HepG2 (cell line): ENCODE measurements at regions not wholly inside any gene's neighbourhood (a gene's known extent, or its start where the extent isn't known, plus 50 kb on each side); places are given as distances from the start of the nearest gene placed in this dataset.

Experiments
- ATAC-seq: fragments of 200-7000 bp; cut with Tn5 transposase; 3 replicates; pipeline ENCODE4 v1.9.1; 2020; ENCODE audit warnings: mild to moderate bottlenecking, moderate library complexity
- BruUV-seq: library from RNA; stranded (reverse); fragments of 400-500 nt; replicated peaks from 2 replicates; lab custom pipeline; 2021; lab: Mats Ljungman, UMichigan
- CTCF ChIA-PET: fragments of 300-600 bp; formaldehyde crosslinking; extraction: SDS; loops from one replicate; lab custom pipeline; 2021; ENCODE audit warnings: low total read pairs, inconsistent platforms, low intra/inter-chr PET ratio; lab: Yijun Ruan, JAX
- POLR2A ChIA-PET: fragments of 350-600 bp; sonication (Branson Sonifier 250); formaldehyde crosslinking; loops from one replicate; lab custom pipeline; 2020; ENCODE audit warnings: antibody characterized with exemption, inconsistent platforms; lab: Yijun Ruan, JAX
- DNase-seq: peaks from one replicate; pipeline ENCODE4 v3.0.0-alpha.2; 2015; ENCODE audit warnings: low spot score
- FAIRE-seq: peaks from 3 replicates; lab custom pipeline; 2011; peaks lifted over from hg19 to GRCh38; lab: Jason Lieb, UNC
- H2AFZ ChIP-seq: one replicate; pipeline ENCODE4 v1.6.1; 2011; ENCODE audit warnings: low read length, inconsistent platforms
- H3K27ac ChIP-seq: fragments of 300-600 bp; 3 replicates; pipeline ENCODE4 v1.8.0; 2011; ENCODE audit warnings: mixed run types, mild to moderate bottlenecking, mixed read lengths, low read length, inconsistent platforms; ENCODE audit not compliant: insufficient read depth; ENCODE audit errors: extremely low read length
- H3K27me3 ChIP-seq, 2 experiments: fragments of 200-600 bp in 1 of 2; 2 replicates in 1 of 2; 3 replicates in 1 of 2; pipeline versions ENCODE4 v1.6.0 to v1.8.0; 2011; ENCODE audit warnings: low read length in 2 of 2, mild to moderate bottlenecking in 2 of 2, moderate library complexity in 2 of 2, inconsistent platforms in 1 of 2; ENCODE audit not compliant: insufficient read depth in 2 of 2, control insufficient read depth in 1 of 2
- H3K36me3 ChIP-seq, 2 experiments: fragments of 200-600 bp in 1 of 2; replicated peaks in 1 of 2; 2 replicates in 1 of 2; 3 replicates in 1 of 2; pipeline versions ENCODE4 v1.5.1 to v1.8.0; 2011; ENCODE audit warnings: low read length in 2 of 2, inconsistent platforms in 1 of 2; ENCODE audit not compliant: insufficient read depth in 2 of 2, control insufficient read depth in 1 of 2
- H3K4me1 ChIP-seq: 2 replicates; pipeline ENCODE4 v1.5.1; 2012; ENCODE audit warnings: low read length, inconsistent platforms; ENCODE audit not compliant: insufficient read depth
- H3K4me2 ChIP-seq: 2 replicates; pipeline ENCODE4 v1.6.0; 2011; ENCODE audit warnings: low read depth, low read length, inconsistent platforms
- H3K4me3 ChIP-seq, 3 experiments: fragments of 200-600 bp in 1 of 3; sonication (generic), shearing (Covaris generic) in 1 of 3; replicated peaks in 1 of 3; 2 replicates each; pipeline ENCODE4 v1.5.1; 2011 to 2016; ENCODE audit warnings: low read length in 3 of 3, inconsistent platforms in 2 of 3, low read depth in 2 of 3, mild to moderate bottlenecking in 2 of 3, control low read depth in 1 of 3, mixed read lengths in 1 of 3; ENCODE audit not compliant: insufficient read depth in 1 of 3
- H3K79me2 ChIP-seq: one replicate; pipeline ENCODE4 v1.6.1; 2011; ENCODE audit warnings: low read length, inconsistent platforms; ENCODE audit not compliant: insufficient read depth
- H3K9ac ChIP-seq: 2 replicates; pipeline ENCODE4 v1.6.0; 2011; ENCODE audit warnings: mild to moderate bottlenecking, low read depth, low read length, inconsistent platforms; ENCODE audit not compliant: insufficient read depth
- H3K9me3 ChIP-seq: 2 replicates; pipeline ENCODE4 v1.5.1; 2012; ENCODE audit warnings: mild to moderate bottlenecking, low read length
- H4K20me1 ChIP-seq: 2 replicates; pipeline ENCODE4 v1.6.0; 2011; ENCODE audit warnings: inconsistent platforms, mild to moderate bottlenecking, low read length, moderate library complexity; ENCODE audit not compliant: insufficient read depth
- CTCF ChIP-seq: sonication (generic); formaldehyde crosslinking; IDR thresholded peaks from 2 replicates; pipeline ENCODE4 v1.5.0; 2020; ENCODE audit warnings: mild to moderate bottlenecking, missing genetic modification reagents, moderate library complexity
- FOXA3 ChIP-seq: IDR thresholded peaks from 2 replicates; pipeline ENCODE4 v1.6.1; 2016; ENCODE audit warnings: missing genetic modification reagents, missing compliant biosample characterization
- GATA4 ChIP-seq: sonication (generic); IDR thresholded peaks from 2 replicates; pipeline ENCODE4 v1.6.1; 2016; ENCODE audit warnings: antibody characterized with exemption, low read depth, borderline replicate concordance
- MXD4 ChIP-seq: IDR thresholded peaks from 2 replicates; pipeline ENCODE4 v1.6.1; 2016; ENCODE audit warnings: mild to moderate bottlenecking, missing biosample characterization, missing genetic modification reagents
- MYC ChIP-seq: sonication (generic); formaldehyde crosslinking; IDR thresholded peaks from 2 replicates; pipeline ENCODE4 v1.9.0; 2021; ENCODE audit warnings: missing genetic modification reagents, borderline replicate concordance
- PHF5A ChIP-seq: IDR thresholded peaks from one replicate; pipeline ENCODE4 v1.6.1; 2018; ENCODE audit warnings: low read depth, missing genetic modification reagents; ENCODE audit not compliant: unreplicated experiment
- REXO4 ChIP-seq: sonication (generic); formaldehyde crosslinking; IDR thresholded peaks from 2 replicates; pipeline ENCODE4 v1.8.0; 2022; ENCODE audit warnings: missing genetic modification reagents, mild to moderate bottlenecking, borderline replicate concordance
- RFXANK ChIP-seq: IDR thresholded peaks from 2 replicates; pipeline ENCODE4 v1.6.1; 2016
- SOX6 ChIP-seq, 2 experiments: fragments of 450-650 bp in 1 of 2; sonication (generic) in 1 of 2; formaldehyde crosslinking in 1 of 2; IDR thresholded peaks; 2 replicates each; pipeline versions ENCODE4 v1.4.0 to v1.6.1; 2017 to 2020; ENCODE audit warnings: antibody characterized with exemption in 1 of 2, mild to moderate bottlenecking in 1 of 2, missing genetic modification reagents in 1 of 2
- ZHX1 ChIP-seq: sonication (generic); formaldehyde crosslinking; IDR thresholded peaks from 2 replicates; pipeline ENCODE4 v1.8.1; 2022; ENCODE audit warnings: low read depth, mild to moderate bottlenecking, missing genetic modification reagents
- ZNF136 ChIP-seq: sonication (generic); formaldehyde crosslinking; IDR thresholded peaks from 2 replicates; pipeline ENCODE4 v1.8.1; 2022; ENCODE audit warnings: low read depth, mild to moderate bottlenecking, moderate library complexity, missing genetic modification reagents
- ZNF460 ChIP-seq: sonication (generic); formaldehyde crosslinking; IDR thresholded peaks from 2 replicates; pipeline ENCODE4 v1.5.1; 2020; ENCODE audit warnings: missing genetic modification reagents, mild to moderate bottlenecking, borderline replicate concordance
- ZNF572 ChIP-seq: sonication (generic); formaldehyde crosslinking; IDR thresholded peaks from 2 replicates; pipeline ENCODE4 v1.5.1; 2020; ENCODE audit warnings: mild to moderate bottlenecking, missing genetic modification reagents
- WGBS: methylation state at CpG from one replicate; pipeline ENCODE4 v1.1.6; 2017; ENCODE audit warnings: low lambda C conversion rate; 5-methylcytosine and 5-hydroxymethylcytosine counted together
- in situ Hi-C: cut with HindIII; loops from 2 replicates; pipeline ENCODE4 v1.10.0; 2017; ENCODE audit warnings: low pct_unique_long_range_greater_than_20kb; ENCODE audit not compliant: extremely low pct_ligation_motif_present
- intact Hi-C: fragments of 100-400 bp; cut with micrococcal nuclease; formaldehyde crosslinking; loops from one replicate; pipeline ENCODE4 v1.10.0; 2022; ENCODE audit not compliant: unreplicated experiment
- TF ChIP-seq, protein P1 (sequence below): sonication (generic); formaldehyde crosslinking; IDR thresholded peaks from 2 replicates; pipeline ENCODE4 v1.5.0; 2020; ENCODE audit warnings: mild to moderate bottlenecking, low read depth, missing genetic modification reagents, borderline replicate concordance
- TF ChIP-seq, protein P2 (sequence below): sonication (generic); formaldehyde crosslinking; IDR thresholded peaks from 2 replicates; pipeline ENCODE4 v1.4.0; 2020; ENCODE audit warnings: mild to moderate bottlenecking, missing genetic modification reagents
- TF ChIP-seq, protein P3 (sequence below): IDR thresholded peaks from 2 replicates; pipeline ENCODE4 v1.6.1; 2012; ENCODE audit warnings: low read depth, low read length, improper control_type of control experiment

DNA sequence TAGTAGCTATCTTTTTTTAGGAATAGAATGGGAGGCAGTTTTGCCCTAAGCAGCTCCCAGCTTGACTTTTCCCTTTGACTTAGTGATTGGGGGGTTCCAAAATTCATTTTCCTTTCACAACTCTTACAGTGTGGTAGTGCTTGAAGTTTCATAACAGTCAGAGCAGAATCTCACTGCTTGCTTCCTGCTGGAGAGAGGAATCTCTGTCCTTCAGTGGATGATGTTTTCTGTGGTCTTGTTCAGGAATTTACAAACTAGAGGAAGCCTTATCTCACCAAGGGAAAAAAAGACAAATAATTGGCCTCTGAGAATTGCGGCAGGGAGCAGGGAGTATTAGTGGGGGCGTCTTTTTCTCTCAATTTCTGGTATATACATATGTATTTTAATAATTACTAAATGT lies 326.6 kb upstream of the C2CD4B start (continued):
- TF ChIP-seq CTCF, result no peak
- no peak for TF ChIP-seq PHF5A (CRISPR knock-in tag)
- TF ChIP-seq ZHX1 (CRISPR knock-in tag), result no peak
- TF ChIP-seq, all 625 proteins: peak for 0

DNA sequence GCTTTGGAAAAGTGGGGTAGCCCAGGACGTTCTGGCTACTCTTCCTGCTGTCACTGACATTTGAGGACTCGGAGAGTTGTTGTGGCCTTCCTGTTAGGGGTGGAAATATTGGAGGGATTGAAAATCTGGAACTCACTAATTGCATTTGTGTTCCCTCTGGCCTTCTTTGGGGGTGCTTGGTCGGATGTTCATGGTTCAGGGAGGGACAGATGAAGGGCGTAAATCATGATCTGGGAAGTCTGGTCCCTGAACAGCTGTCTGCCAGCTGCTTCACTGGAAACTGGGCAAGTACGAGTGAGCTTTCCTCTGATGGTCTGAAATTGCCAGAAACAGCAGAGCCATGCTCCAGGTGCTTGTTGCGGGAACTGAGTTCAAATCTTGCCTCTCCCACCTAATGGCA lies 327.8 kb upstream of the C2CD4B start:
- H3K36me3 ChIP-seq, result no peaks in the 10 kb centered on the region
- H3K4me1 ChIP-seq, result peaks cover 29% of the 10 kb centered on the region
- H3K79me2 ChIP-seq, result no peaks in the 10 kb centered on the region
- BruUV-seq, result no TSS peak
- intact Hi-C loops, result no loop called here
- CTCF ChIA-PET, result no interaction called here
- in situ Hi-C loops, result no loop called here
- H3K4me3 ChIP-seq, result no peak overlapping the region
- TF ChIP-seq, protein P1, sequence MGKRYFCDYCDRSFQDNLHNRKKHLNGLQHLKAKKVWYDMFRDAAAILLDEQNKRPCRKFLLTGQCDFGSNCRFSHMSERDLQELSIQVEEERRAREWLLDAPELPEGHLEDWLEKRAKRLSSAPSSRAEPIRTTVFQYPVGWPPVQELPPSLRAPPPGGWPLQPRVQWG (CRISPR knock-in tag), result no peak
- TF ChIP-seq ZNF572 (no peak), REXO4 (CRISPR knock-in tag) (no peak), RFXANK (CRISPR knock-in tag) (no peak), MXD4 (CRISPR knock-in tag) (no peak), FOXA3 (CRISPR knock-in tag) (no peak), GATA4 (no peak), ZNF136 (CRISPR knock-in tag) (no peak), ZNF460 (CRISPR knock-in tag) (no peak), MYC (CRISPR knock-in tag) (no peak), SOX6 (IDR thresholded peaks at IDR 0.05) (no peak), SOX6 (CRISPR knock-in tag; IDR thresholded peaks at IDR 0.05) (no peak)
- TF ChIP-seq, protein P2, sequence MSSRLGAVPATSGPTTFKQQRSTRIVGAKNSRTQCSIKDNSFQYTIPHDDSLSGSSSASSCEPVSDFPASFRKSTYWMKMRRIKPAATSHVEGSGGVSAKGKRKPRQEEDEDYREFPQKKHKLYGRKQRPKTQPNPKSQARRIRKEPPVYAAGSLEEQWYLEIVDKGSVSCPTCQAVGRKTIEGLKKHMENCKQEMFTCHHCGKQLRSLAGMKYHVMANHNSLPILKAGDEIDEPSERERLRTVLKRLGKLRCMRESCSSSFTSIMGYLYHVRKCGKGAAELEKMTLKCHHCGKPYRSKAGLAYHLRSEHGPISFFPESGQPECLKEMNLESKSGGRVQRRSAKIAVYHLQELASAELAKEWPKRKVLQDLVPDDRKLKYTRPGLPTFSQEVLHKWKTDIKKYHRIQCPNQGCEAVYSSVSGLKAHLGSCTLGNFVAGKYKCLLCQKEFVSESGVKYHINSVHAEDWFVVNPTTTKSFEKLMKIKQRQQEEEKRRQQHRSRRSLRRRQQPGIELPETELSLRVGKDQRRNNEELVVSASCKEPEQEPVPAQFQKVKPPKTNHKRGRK (CRISPR knock-in tag), result no peak
- TF ChIP-seq, protein P3, sequence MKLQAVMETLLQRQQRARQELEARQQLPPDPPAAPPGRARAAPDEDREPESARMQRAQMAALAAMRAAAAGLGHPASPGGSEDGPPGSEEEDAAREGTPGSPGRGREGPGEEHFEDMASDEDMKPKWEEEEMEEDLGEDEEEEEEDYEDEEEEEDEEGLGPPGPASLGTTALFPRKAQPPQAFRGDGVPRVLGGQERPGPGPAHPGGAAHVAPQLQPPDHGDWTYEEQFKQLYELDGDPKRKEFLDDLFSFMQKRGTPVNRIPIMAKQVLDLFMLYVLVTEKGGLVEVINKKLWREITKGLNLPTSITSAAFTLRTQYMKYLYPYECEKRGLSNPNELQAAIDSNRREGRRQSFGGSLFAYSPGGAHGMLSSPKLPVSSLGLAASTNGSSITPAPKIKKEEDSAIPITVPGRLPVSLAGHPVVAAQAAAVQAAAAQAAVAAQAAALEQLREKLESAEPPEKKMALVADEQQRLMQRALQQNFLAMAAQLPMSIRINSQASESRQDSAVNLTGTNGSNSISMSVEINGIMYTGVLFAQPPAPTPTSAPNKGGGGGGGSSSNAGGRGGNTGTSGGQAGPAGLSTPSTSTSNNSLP, result no peak
- no peak overlapping the region for H3K4me2 ChIP-seq
- no peaks in the 10 kb centered on the region for H4K20me1 ChIP-seq
- H2AFZ ChIP-seq, result no peak overlapping the region
- H3K9me3 ChIP-seq, result no peaks in the 10 kb centered on the region
- WGBS, result 95% methylated on average over 5 of the region's 6 CpGs
- no peaks in the 10 kb centered on the region for H3K27me3 ChIP-seq
- H3K9ac ChIP-seq, result no peak overlapping the region
- POLR2A ChIA-PET, result no interaction called here
- no peak overlapping the region for H3K27ac ChIP-seq
- DNase-seq, result no peak
- no peak for FAIRE-seq
- ATAC-seq, result no peak
